Dendritic cell treated with granulocyte-macrophage colony-stimulating factor and Interleukin-4, amounts not matched to agents 40 ng/mL and 50 ng/mL, for 4 days (primary cell): ENCODE measurements at regions not wholly inside any gene's neighbourhood (a gene's known extent, or its start where the extent isn't known, plus 50 kb on each side); places are given as distances from the start of the nearest gene placed in this dataset.

Source experiments
- H3K27ac Mint-ChIP-seq: one replicate; pipeline ENCODE4 v1.8.0; 2022; ENCODE audit warnings: mild to moderate bottlenecking, mixed read lengths
- H3K27me3 Mint-ChIP-seq: one replicate; pipeline ENCODE4 v1.8.0; 2022; ENCODE audit warnings: mild to moderate bottlenecking, mixed read lengths
- H3K36me3 Mint-ChIP-seq: one replicate; pipeline ENCODE4 v1.8.0; 2022; ENCODE audit warnings: low read depth, mixed read lengths
- H3K4me1 Mint-ChIP-seq: one replicate; pipeline ENCODE4 v1.8.0; 2022; ENCODE audit warnings: low read depth, mixed read lengths
- H3K4me3 Mint-ChIP-seq: one replicate; pipeline ENCODE4 v1.8.0; 2022; ENCODE audit warnings: mild to moderate bottlenecking, moderate library complexity, mixed read lengths
- H3K9me3 Mint-ChIP-seq: one replicate; pipeline ENCODE4 v1.8.0; 2022; ENCODE audit warnings: mixed read lengths
- intact Hi-C: fragments of 100-400 bp; cut with micrococcal nuclease; formaldehyde crosslinking; loops from one replicate; pipeline ENCODE4 v1.15.0; 2022

DNA sequence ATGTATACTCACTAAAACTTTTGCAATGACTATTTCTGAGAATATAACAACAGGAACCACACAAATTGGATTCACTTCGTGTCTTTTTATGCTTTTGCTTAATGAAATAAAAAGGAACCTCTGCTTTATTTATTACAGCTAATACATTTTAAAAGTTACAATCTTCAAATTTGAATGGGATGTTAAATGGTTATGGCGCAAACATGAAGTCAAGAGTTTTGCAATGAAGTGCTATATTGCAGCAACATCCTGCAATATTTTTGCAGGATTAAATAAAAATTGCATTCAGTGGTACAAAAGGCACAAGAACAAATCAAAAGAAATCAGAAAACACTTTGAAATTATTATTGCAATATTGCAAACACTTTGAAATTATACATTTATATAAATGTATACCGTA lies 1519.0 kb upstream of the MIR17HG start:
- no peaks in the 10 kb centered on the region for H3K4me1 Mint-ChIP-seq
- H3K9me3 Mint-ChIP-seq: no peaks in the 10 kb centered on the region
- intact Hi-C loops: no loop called here
- no peaks in the 10 kb centered on the region for H3K27me3 Mint-ChIP-seq
- no peak overlapping the region for H3K4me3 Mint-ChIP-seq
- no peaks in the 10 kb centered on the region for H3K36me3 Mint-ChIP-seq
- no peak overlapping the region for H3K27ac Mint-ChIP-seq

DNA sequence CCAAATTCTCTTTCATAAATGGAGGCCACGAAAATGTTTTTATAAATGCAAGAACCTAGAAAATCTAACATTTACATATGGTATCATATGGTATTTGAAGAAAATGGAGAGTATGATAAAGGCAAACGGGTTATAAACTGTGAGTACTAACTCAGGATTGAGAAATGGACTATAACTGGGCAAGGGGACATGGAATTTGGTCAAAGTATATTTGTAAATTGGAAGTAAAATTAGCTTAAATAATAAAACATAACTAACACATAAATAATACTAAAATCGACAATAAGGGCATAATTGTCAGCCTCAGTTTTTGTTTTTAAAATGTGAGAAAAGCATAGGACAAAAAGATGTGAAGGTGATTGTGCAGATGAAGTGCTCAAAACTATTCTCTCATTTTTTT lies 1516.3 kb upstream of the MIR17HG start:
- intact Hi-C loops: no loop called here
- H3K9me3 Mint-ChIP-seq: peaks cover 4% of the 10 kb centered on the region
- no peaks in the 10 kb centered on the region for H3K4me1 Mint-ChIP-seq
- no peak overlapping the region for H3K27ac Mint-ChIP-seq
- H3K27me3 Mint-ChIP-seq: no peaks in the 10 kb centered on the region
- no peak overlapping the region for H3K4me3 Mint-ChIP-seq
- H3K36me3 Mint-ChIP-seq: no peaks in the 10 kb centered on the region

DNA sequence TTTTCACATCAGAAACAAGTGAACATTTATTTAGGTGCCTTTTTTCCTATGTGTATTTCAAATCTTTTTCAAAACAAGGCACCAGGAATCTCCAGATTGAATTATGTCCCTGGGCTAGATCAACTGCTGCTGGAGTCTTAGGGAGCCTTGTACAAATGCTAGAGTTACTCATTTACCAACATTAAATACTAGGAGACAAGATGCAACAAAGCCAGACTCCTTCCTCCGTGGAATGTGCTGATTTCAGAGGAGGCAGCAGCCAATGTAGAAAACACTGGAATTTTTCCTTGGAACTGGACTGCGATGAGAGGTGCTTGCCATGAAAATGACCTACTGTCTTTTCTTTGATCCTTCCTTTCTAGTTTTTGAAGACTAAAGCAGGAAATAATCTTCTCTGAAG lies 1514.7 kb upstream of the MIR17HG start:
- Mint-ChIP-seq H3K27me3 (no peaks in the 10 kb centered on the region), H3K4me3 (no peak overlapping the region), H3K9me3 (peaks cover 14% of the 10 kb centered on the region), H3K36me3 (no peaks in the 10 kb centered on the region), H3K27ac (no peak overlapping the region), H3K4me1 (no peaks in the 10 kb centered on the region)
- intact Hi-C loops: no loop called here

DNA sequence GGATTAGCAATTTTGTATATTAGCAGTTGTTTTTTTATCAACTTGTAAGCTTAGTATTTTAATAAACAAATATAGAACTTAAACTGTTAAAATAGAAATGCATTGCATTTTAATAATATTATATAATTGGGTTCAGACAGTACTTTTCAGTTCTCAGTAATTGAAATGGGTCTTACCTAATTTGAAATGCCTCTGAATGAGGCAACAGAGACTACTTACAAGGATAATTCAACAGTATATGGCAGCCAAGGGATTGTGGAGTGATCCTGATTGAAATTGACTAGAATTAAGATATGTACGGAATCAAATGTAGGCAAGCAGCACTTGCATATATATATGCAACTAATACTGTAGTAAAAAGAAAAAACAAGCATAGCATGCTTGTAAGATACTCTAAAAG lies 1503.9 kb upstream of the MIR17HG start:
- intact Hi-C loops: no loop called here
- H3K27ac Mint-ChIP-seq: no peak overlapping the region
- H3K4me1 Mint-ChIP-seq: no peaks in the 10 kb centered on the region
- no peaks in the 10 kb centered on the region for H3K36me3 Mint-ChIP-seq
- no peak overlapping the region for H3K4me3 Mint-ChIP-seq
- peaks cover 8% of the 10 kb centered on the region for H3K9me3 Mint-ChIP-seq
- no peaks in the 10 kb centered on the region for H3K27me3 Mint-ChIP-seq

DNA sequence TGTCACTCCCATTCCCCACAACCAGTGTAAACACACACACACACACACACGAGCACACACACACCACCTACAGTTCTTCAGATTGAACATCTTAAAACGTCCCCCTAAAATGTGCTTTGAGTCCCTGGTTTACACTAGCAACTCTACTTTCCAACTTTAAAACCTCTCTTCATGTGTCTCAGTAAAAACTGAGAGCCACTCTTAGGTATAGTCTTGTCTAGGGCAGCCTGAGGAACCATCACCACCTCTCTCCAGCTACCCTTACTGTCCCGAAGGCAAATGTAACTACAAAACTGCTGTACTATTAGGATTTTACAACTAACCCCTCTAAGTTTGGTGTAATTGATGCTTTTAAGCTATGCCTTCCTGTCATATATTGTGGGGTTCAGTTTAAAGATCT lies 1501.6 kb upstream of the MIR17HG start:
- Mint-ChIP-seq H3K27me3 (no peaks in the 10 kb centered on the region), H3K4me1 (no peaks in the 10 kb centered on the region), H3K27ac (no peak overlapping the region), H3K4me3 (no peak overlapping the region), H3K36me3 (no peaks in the 10 kb centered on the region), H3K9me3 (peaks cover 18% of the 10 kb centered on the region)
- intact Hi-C loops: no loop called here

DNA sequence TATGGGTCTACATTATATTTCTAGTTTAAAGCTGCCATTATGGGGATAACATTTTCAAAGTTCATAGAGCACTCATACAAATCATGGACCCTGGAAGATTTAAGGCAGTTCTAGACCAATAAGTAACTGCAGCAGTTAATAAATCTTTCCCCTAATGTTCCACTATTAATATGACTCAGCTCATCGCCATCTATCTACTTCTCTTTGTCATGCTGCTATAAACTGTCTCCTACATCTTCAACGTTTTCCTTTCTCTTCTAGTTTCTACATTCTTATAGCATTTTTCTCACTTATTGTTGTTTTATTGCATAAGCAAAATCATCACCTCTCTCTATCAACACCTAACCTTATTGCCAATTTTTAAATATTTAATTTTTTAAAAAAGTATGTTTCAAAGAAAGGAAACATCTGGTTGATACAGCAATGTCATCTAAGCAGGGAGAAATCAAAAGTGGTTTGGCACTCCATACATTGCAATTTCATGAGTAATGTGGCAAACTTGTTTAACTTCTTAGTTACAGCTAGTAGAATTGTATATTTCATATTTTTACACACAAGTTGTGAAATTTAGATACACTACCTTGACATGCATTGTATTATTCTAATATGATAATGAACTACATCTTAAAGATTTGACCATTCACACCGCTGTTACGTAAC lies 1500.4 kb upstream of the MIR17HG start:
- H3K36me3 Mint-ChIP-seq: no peaks in the 10 kb centered on the region
- intact Hi-C loops: no loop called here
- no peaks in the 10 kb centered on the region for H3K27me3 Mint-ChIP-seq
- no peak overlapping the region for H3K27ac Mint-ChIP-seq
- H3K4me1 Mint-ChIP-seq: no peaks in the 10 kb centered on the region
- peaks cover 18% of the 10 kb centered on the region for H3K9me3 Mint-ChIP-seq
- no peak overlapping the region for H3K4me3 Mint-ChIP-seq

DNA sequence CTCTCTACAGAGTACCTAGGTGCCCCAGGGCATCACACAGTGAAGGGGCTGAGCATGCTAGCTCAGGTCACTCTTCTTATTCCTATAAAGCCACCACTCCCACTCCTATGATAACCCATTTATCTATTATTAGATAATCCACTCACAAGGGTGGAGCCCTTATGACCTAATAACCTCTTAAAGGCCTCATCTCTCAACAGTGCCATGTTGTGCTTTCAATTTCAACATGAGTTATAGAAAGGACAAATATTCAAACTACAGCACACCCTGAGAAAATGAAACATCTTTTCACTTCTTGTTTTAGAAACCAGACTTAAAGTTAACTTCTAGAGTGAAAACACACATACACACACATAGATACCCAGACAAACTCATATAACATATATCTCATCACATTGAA lies 1494.9 kb upstream of the MIR17HG start:
- Mint-ChIP-seq H3K4me1 (no peaks in the 10 kb centered on the region), H3K9me3 (peaks cover 17% of the 10 kb centered on the region), H3K27ac (no peak overlapping the region), H3K27me3 (no peaks in the 10 kb centered on the region), H3K4me3 (no peak overlapping the region), H3K36me3 (no peaks in the 10 kb centered on the region)
- intact Hi-C loops: no loop called here

DNA sequence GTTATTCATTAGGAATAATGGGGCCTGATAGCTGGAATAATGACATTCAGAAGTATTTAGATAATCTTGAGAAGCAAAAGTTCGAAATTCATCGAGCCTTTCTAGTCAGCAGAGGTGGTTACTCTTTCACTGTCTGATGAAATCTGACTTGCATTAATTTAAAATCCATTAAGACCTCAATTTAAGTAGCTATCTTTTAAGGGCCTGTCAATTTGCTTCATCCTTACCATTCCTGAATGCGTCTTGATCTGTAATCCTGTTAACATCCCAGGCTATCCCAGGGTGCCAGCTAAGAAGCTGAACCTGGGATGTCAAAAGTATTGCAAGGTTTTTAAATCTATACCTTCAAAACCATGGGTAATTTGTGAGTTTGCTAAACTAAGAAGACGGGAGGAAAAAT lies 1491.0 kb upstream of the MIR17HG start:
- Mint-ChIP-seq H3K27ac (no peak overlapping the region), H3K9me3 (peaks cover 12% of the 10 kb centered on the region), H3K4me1 (no peaks in the 10 kb centered on the region), H3K4me3 (no peak overlapping the region), H3K36me3 (no peaks in the 10 kb centered on the region), H3K27me3 (no peaks in the 10 kb centered on the region)
- intact Hi-C loops: no loop called here

DNA sequence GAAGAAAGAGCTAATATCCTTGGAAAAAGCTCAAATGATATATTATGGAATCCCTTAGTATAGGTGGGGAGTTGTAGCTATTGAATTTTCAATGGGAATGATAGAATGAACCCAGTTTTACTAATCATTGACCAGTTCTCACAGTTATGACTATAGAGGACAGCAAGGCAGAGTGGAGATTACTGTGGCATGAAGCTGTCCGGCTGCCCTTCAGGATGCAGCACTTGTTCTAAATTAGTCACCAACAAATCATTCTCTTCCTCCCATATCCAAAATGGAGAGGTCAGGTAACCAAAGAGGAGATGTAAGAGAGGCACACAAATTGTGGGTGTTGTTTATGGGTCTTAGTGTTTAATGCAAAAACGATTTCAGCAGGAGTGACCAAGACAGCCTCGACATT lies 1490.0 kb upstream of the MIR17HG start:
- H3K4me3 Mint-ChIP-seq: no peak overlapping the region
- intact Hi-C loops: no loop called here
- H3K4me1 Mint-ChIP-seq: no peaks in the 10 kb centered on the region
- no peaks in the 10 kb centered on the region for H3K27me3 Mint-ChIP-seq
- no peaks in the 10 kb centered on the region for H3K36me3 Mint-ChIP-seq
- H3K27ac Mint-ChIP-seq: no peak overlapping the region
- peaks cover 13% of the 10 kb centered on the region for H3K9me3 Mint-ChIP-seq

DNA sequence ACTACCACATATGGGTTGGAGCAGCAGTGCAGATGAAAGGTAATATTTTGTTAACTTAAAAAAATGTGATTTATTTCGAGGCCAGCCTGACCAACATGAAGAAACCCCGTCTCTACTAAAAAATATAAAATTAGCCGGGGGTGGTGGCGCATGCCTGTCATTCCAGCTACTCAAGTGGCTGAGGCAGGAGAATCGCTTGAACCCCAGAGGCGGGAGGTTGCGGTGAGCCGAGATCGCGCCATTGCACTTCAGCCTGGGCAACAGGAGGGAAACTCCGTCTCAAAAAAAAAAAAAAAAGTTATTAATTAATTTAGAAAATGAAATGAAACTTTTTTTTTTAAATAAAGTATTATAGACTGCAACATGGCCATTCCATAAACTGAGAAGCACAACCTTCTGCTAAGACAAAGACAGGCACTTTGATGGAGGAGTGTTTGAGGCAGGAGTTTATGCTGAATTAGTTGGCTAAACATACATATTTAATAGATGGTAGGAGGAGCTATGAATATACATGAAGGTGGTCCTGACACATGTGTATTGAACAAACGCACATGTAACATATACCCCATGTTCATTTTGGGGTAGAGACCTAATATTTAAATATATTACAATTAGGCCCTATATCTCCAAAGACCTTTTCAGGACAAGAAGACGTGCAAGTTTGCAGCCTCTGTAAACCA lies 1485.3 kb upstream of the MIR17HG start:
- H3K4me1 Mint-ChIP-seq: no peaks in the 10 kb centered on the region
- H3K27me3 Mint-ChIP-seq: no peaks in the 10 kb centered on the region
- H3K36me3 Mint-ChIP-seq: no peaks in the 10 kb centered on the region
- no peak overlapping the region for H3K4me3 Mint-ChIP-seq
- peaks cover 28% of the 10 kb centered on the region for H3K9me3 Mint-ChIP-seq
- H3K27ac Mint-ChIP-seq: no peak overlapping the region
- intact Hi-C loops: no loop called here

DNA sequence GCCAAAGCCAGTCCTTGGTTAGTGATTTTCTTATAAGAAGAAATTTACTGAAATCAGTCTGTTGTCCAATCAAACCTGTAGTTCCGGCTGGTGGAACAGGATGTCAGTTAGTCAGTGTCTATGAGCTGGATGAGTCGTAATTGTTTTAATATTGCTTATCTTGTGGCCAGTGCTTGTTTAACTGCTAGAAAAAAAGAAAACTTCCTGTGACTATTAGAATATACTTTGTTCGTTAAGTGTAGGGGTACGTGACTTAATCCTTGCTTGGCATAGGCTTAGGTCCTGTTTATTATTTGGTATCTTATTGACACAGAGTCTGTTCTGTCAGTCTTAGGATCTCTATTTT lies 1484.8 kb upstream of the MIR17HG start:
- no peak overlapping the region for H3K27ac Mint-ChIP-seq
- intact Hi-C loops: no loop called here
- no peaks in the 10 kb centered on the region for H3K36me3 Mint-ChIP-seq
- no peaks in the 10 kb centered on the region for H3K27me3 Mint-ChIP-seq
- no peaks in the 10 kb centered on the region for H3K4me1 Mint-ChIP-seq
- peaks cover 33% of the 10 kb centered on the region for H3K9me3 Mint-ChIP-seq
- no peak overlapping the region for H3K4me3 Mint-ChIP-seq

DNA sequence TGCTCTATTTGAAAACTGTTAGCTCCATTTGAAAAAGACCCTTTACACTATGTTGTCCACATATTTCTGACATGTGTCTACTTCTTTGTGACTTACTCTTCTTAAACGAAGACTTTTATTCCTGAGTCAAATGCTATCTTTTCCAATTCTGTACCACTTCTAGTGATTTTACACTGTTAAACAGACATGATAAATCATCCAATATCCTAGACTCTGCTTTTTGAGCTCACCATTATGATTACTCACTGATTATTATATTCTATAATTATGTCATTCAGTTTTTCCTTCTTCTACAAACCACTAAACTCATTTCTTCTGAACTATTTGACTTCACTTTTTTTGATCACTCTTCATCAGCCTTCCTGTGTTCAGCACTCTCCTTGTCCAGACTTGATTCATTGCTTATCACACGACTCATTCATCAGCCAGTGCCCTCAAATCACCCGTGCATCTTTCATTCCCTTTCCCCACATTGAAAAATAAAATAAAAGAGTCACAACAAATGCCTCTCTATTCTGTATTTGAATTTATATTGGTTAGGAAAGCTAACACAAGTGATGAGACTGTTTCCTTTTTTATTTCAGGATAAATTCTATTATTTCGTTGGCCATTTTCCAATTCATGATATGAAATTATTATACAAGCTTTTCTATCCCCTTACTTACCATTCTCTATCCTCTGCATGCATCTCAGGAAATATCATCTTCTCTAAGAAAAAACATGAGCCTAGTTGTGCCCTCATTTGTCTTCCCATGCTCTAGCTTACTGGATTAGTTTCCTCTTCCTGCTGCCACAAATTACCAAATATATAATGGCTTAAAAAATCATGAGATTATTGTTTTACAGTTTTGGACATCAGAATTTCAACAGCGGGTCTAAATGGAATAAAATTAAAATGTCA lies 1482.1 kb upstream of the MIR17HG start:
- H3K27ac Mint-ChIP-seq: no peak overlapping the region
- peaks cover 36% of the 10 kb centered on the region for H3K9me3 Mint-ChIP-seq
- H3K4me3 Mint-ChIP-seq: no peak overlapping the region
- no peaks in the 10 kb centered on the region for H3K27me3 Mint-ChIP-seq
- intact Hi-C loops: no loop called here
- H3K4me1 Mint-ChIP-seq: no peaks in the 10 kb centered on the region
- no peaks in the 10 kb centered on the region for H3K36me3 Mint-ChIP-seq

DNA sequence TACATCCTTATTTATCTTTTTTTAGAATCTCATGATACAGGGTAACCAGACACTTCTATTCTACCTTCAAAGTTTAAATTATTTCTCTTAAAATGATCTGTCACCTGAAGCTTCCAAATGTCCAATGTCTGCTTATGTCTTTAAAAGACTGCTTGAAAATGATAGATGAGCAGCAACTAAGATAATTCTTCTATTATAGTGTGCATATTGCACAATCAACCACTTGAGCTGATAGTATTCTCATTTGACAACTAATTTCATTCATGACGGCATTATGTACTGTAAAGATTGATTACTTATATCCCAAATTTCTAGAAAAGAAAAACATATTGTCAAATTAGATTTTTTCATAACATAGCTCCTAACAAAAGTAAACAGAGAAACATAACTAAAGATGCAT lies 1478.2 kb upstream of the MIR17HG start:
- Mint-ChIP-seq H3K9me3 (peaks cover 26% of the 10 kb centered on the region), H3K36me3 (no peaks in the 10 kb centered on the region), H3K27me3 (no peaks in the 10 kb centered on the region), H3K4me3 (no peak overlapping the region), H3K4me1 (no peaks in the 10 kb centered on the region), H3K27ac (no peak overlapping the region)
- intact Hi-C loops: no loop called here

DNA sequence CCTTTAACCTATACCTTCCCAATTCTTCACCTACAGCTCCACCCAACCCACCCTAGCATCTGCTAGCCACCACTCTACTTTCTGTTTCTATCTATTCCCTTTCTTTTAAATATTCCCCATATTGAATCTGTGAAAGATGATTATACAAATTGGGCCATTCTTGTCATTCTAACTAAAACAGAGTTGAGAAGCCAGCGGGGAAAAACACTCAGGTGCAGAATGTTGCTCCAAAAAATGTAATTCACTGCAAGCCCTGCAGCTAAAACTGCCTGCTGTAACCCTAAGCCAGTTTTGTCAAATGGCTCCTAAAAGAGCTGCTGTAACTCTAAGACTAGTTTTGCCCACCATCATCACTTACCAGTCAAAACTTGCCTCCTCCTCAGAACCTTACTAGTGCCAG lies 1468.6 kb upstream of the MIR17HG start:
- intact Hi-C loops: no loop called here
- Mint-ChIP-seq H3K4me1 (no peaks in the 10 kb centered on the region), H3K27me3 (no peaks in the 10 kb centered on the region), H3K27ac (no peak overlapping the region), H3K9me3 (peaks cover 13% of the 10 kb centered on the region), H3K36me3 (no peaks in the 10 kb centered on the region), H3K4me3 (no peak overlapping the region)
